Thoracic aorta (tissue), 2 donors: ENCODE measurements at regions not wholly inside any gene's neighbourhood (a gene's known extent, or its start where the extent isn't known, plus 50 kb on each side); places are given as distances from the start of the nearest gene placed in this dataset.

Experiments used
- ATAC-seq: fragments of 150-250 bp; one replicate; pipeline ENCODE4 v1.8.0; 2017; ENCODE audit warnings: low read depth; ENCODE audit not compliant: insufficient number of reproducible peaks, low FRiP score
- DNase-seq: peaks from one replicate; pipeline ENCODE4 v3.0.0-alpha.2; 2020; ENCODE audit warnings: low spot score
- H3K27ac ChIP-seq, 2 donors: fragments of 200-600 bp; sonication (generic); 1 replicate in 1 of 2; 2 replicates in 1 of 2; pipeline ENCODE4 v1.5.1; 2016; ENCODE audit warnings: mild to moderate bottlenecking in 2 of 2, moderate library complexity in 2 of 2
- H3K27me3 ChIP-seq: fragments of 200-600 bp; sonication (generic); replicated peaks from 2 replicates; pipeline ENCODE4 v1.6.0; 2016; ENCODE audit warnings: mild to moderate bottlenecking; ENCODE audit not compliant: insufficient read depth
- H3K36me3 ChIP-seq: fragments of 200-600 bp; sonication (generic); one replicate; pipeline ENCODE4 v1.5.1; 2016
- H3K4me1 ChIP-seq, 2 donors: fragments of 200-600 bp; sonication (generic); 1 replicate in 1 of 2; 2 replicates in 1 of 2; pipeline versions ENCODE4 v1.5.1 to v1.6.0; 2016; ENCODE audit warnings: low read depth in 2 of 2, mild to moderate bottlenecking in 1 of 2; ENCODE audit not compliant: control insufficient read depth in 1 of 2
- H3K4me3 ChIP-seq: fragments of 200-600 bp; sonication (generic); 2 replicates; pipeline ENCODE4 v1.5.1; 2016; ENCODE audit warnings: mild to moderate bottlenecking
- H3K9me3 ChIP-seq: fragments of 200-600 bp; sonication (generic); 2 replicates; pipeline ENCODE4 v1.5.1; 2016
- TF ChIP-seq, protein P1 (sequence below): fragments of 200-600 bp; sonication (generic); IDR thresholded peaks from one replicate; pipeline ENCODE4 v1.5.1; 2019; ENCODE audit warnings: antibody characterized with exemption

- H3K36me3 ChIP-seq = no peaks in the 10 kb centered on the region
- DNase-seq (no peak), ATAC-seq (no peak)
- TF ChIP-seq, protein P1, sequence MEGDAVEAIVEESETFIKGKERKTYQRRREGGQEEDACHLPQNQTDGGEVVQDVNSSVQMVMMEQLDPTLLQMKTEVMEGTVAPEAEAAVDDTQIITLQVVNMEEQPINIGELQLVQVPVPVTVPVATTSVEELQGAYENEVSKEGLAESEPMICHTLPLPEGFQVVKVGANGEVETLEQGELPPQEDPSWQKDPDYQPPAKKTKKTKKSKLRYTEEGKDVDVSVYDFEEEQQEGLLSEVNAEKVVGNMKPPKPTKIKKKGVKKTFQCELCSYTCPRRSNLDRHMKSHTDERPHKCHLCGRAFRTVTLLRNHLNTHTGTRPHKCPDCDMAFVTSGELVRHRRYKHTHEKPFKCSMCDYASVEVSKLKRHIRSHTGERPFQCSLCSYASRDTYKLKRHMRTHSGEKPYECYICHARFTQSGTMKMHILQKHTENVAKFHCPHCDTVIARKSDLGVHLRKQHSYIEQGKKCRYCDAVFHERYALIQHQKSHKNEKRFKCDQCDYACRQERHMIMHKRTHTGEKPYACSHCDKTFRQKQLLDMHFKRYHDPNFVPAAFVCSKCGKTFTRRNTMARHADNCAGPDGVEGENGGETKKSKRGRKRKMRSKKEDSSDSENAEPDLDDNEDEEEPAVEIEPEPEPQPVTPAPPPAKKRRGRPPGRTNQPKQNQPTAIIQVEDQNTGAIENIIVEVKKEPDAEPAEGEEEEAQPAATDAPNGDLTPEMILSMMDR = no peak
- H3K27ac ChIP-seq = no peak overlapping the region
- no peak overlapping the region for H3K4me3 ChIP-seq
- no peaks in the 10 kb centered on the region for H3K4me1 ChIP-seq
- H3K27me3 ChIP-seq = no peaks in the 10 kb centered on the region
- H3K9me3 ChIP-seq = no peaks in the 10 kb centered on the region
These were observed 76.0 kb downstream of the FAM124B start for GRCh38 chr2:224325941-224326340.

GRCh38 chr2:224324604-224325003, 77.3 kb downstream of the FAM124B start:
- H3K4me3 ChIP-seq = no peak overlapping the region
- ATAC-seq (no peak), DNase-seq (no peak)
- H3K9me3 ChIP-seq = no peaks in the 10 kb centered on the region
- TF ChIP-seq, protein P1 = no peak
- H3K36me3 ChIP-seq = no peaks in the 10 kb centered on the region
- no peaks in the 10 kb centered on the region for H3K4me1 ChIP-seq
- no peaks in the 10 kb centered on the region for H3K27me3 ChIP-seq
- H3K27ac ChIP-seq = no peak overlapping the region

DNA sequence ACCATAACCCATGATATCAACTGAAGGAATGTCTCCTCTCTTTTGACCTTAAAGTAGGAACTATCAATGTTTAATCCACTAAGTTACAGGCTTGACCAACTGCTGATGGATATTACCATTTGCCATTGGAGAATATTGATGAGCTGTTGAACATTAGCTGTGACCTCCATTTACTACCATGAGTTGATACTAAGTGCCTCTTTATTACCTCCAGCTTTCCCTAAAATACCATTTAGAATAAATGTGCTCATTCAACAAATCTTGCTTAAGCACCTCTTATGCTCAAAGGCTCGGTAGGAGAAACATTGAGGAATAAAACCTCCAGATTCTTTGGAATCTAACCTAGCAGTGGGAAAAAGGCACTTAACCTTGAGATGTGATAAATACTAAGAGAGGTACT, 81.2 kb downstream of the FAM124B start:
- Histone ChIP-seq H3K36me3 (no peaks in the 10 kb centered on the region), H3K27me3 (no peaks in the 10 kb centered on the region), H3K9me3 (no peaks in the 10 kb centered on the region), H3K4me1 (no peaks in the 10 kb centered on the region), H3K4me3 (no peak overlapping the region), H3K27ac (no peak overlapping the region)
- no peak for DNase-seq
- TF ChIP-seq, protein P1 = no peak
- ATAC-seq = no peak

GRCh38 chr2:224319750-224320149, 82.2 kb downstream of the FAM124B start:
- Histone ChIP-seq H3K36me3 (no peaks in the 10 kb centered on the region), H3K9me3 (no peaks in the 10 kb centered on the region)
- ATAC-seq = no peak

GRCh38 chr2:224312741-224313140, 89.2 kb downstream of the FAM124B start:
- no peak for DNase-seq
- no peak overlapping the region for H3K27ac ChIP-seq
- no peak overlapping the region for H3K4me3 ChIP-seq
- no peaks in the 10 kb centered on the region for H3K36me3 ChIP-seq
- H3K4me1 ChIP-seq = no peaks in the 10 kb centered on the region
- TF ChIP-seq, protein P1 = no peak
- no peak for ATAC-seq
- H3K27me3 ChIP-seq = no peaks in the 10 kb centered on the region
- H3K9me3 ChIP-seq = no peaks in the 10 kb centered on the region

More at GRCh38 chr2:224319750-224320149, 82.2 kb downstream of the FAM124B start:
- DNase-seq = no peak
- no peaks in the 10 kb centered on the region for H3K27me3 ChIP-seq
- TF ChIP-seq, protein P1 = no peak
- H3K27ac ChIP-seq = no peak overlapping the region
- H3K4me3 ChIP-seq = no peak overlapping the region
- H3K4me1 ChIP-seq = no peaks in the 10 kb centered on the region
